ENCODE measurements at regions not wholly inside any gene's neighbourhood (a gene's known extent, or its start where the extent isn't known, plus 50 kb on each side); places are given as distances from the start of the nearest gene placed in this dataset.

DNA sequence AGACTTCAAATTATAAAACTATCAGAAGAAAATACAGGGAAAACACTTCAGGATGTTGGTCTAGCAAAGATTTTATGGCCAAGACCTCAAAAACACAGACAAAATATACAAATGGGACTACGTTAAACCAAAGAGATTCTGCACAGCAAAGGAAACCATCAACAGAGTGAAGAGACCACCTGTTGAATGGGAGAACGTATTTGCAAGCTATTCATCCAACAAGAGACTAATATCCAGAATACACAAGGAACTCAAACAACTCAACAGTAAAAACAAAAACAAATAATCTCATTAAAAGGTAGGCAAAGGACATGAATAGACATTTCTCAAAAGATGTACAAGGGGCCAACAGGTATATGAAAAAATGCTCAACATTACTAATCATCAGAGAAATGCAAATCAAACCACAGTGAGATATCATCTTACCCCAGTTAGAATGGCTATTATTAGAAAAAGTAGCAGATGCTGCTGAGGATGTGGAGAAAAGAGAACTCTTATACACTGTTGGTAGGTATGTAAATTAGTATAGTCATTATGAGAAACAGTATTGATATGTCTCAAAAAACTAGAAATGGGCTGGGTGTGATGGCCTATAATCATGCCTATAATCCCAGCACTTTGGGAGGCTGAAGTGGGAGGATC is 112.6 kb downstream of the LRIG2 start:
- H3K4me1 ChIP-seq, result no peaks in the 10 kb centered on the region
- DNase-seq, result no peak
- H3K36me3 ChIP-seq (ENCODE audit: low read depth, missing control alignments), result no peaks in the 10 kb centered on the region
- intact Hi-C loops (cut with DNase I; ENCODE audit: low total_unique reads), result no loop called here
- H3K27me3 ChIP-seq, result no peaks in the 10 kb centered on the region
- TF ChIP-seq, protein P1, sequence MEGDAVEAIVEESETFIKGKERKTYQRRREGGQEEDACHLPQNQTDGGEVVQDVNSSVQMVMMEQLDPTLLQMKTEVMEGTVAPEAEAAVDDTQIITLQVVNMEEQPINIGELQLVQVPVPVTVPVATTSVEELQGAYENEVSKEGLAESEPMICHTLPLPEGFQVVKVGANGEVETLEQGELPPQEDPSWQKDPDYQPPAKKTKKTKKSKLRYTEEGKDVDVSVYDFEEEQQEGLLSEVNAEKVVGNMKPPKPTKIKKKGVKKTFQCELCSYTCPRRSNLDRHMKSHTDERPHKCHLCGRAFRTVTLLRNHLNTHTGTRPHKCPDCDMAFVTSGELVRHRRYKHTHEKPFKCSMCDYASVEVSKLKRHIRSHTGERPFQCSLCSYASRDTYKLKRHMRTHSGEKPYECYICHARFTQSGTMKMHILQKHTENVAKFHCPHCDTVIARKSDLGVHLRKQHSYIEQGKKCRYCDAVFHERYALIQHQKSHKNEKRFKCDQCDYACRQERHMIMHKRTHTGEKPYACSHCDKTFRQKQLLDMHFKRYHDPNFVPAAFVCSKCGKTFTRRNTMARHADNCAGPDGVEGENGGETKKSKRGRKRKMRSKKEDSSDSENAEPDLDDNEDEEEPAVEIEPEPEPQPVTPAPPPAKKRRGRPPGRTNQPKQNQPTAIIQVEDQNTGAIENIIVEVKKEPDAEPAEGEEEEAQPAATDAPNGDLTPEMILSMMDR (IDR thresholded peaks at IDR 0.05), result no peak
- no peak for TF ChIP-seq POLR2A (IDR thresholded peaks at IDR 0.05)
- no peaks in the 10 kb centered on the region for H3K9me3 ChIP-seq
- WGBS, 2 donors, result 92 to 96% methylated on average over 2 of the region's 2 CpGs
- H3K4me3 ChIP-seq, result no peak overlapping the region
- no peak overlapping the region for H3K27ac ChIP-seq

GRCh38 chr1:113190078-113190477 is 117.1 kb downstream of the LRIG2 start:
- Histone ChIP-seq H3K9me3 (no peaks in the 10 kb centered on the region), H3K36me3 (ENCODE audit: low read depth, missing control alignments) (no peaks in the 10 kb centered on the region), H3K4me1 (no peaks in the 10 kb centered on the region), H3K27ac (no peak overlapping the region), H3K4me3 (no peak overlapping the region), H3K27me3 (no peaks in the 10 kb centered on the region)
- TF ChIP-seq POLR2A (IDR thresholded peaks at IDR 0.05), result no peak
- TF ChIP-seq, protein P1 (IDR thresholded peaks at IDR 0.05), result no peak
- DNase-seq, result no peak
- WGBS, 2 donors, result 69 to 82% methylated on average over 3 of the region's 3 CpGs
- intact Hi-C loops (cut with DNase I; ENCODE audit: low total_unique reads), result no loop called here

DNA sequence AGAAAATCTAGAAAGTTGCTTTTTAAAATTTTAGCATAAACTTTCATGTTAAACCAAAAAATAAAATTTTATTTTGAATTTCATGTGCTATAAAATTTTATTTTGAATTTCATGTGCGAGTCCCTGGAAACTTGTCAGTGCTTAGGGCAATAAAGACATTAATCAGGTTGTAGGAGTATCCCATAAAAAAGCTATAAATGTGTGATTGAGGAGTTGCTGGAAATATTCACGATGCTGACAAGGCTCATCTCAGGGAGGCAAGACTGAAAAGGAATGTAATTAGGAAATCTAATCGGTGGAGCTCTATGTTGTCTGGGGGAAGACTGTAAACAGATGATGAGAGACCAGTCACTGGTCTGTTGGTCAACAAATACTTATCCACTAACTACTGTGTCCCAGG is 117.9 kb downstream of the LRIG2 start:
- Histone ChIP-seq H3K27ac (no peak overlapping the region), H3K4me1 (no peaks in the 10 kb centered on the region), H3K27me3 (no peaks in the 10 kb centered on the region), H3K36me3 (ENCODE audit: low read depth, missing control alignments) (no peaks in the 10 kb centered on the region), H3K9me3 (no peaks in the 10 kb centered on the region), H3K4me3 (no peak overlapping the region)
- TF ChIP-seq POLR2A (IDR thresholded peaks at IDR 0.05), result no peak
- TF ChIP-seq, protein P1 (IDR thresholded peaks at IDR 0.05), result no peak
- WGBS, 2 donors, result 42 to 48% methylated on average over 3 of the region's 3 CpGs
- DNase-seq, result no peak
- intact Hi-C loops (cut with DNase I; ENCODE audit: low total_unique reads), result no loop called here

DNA sequence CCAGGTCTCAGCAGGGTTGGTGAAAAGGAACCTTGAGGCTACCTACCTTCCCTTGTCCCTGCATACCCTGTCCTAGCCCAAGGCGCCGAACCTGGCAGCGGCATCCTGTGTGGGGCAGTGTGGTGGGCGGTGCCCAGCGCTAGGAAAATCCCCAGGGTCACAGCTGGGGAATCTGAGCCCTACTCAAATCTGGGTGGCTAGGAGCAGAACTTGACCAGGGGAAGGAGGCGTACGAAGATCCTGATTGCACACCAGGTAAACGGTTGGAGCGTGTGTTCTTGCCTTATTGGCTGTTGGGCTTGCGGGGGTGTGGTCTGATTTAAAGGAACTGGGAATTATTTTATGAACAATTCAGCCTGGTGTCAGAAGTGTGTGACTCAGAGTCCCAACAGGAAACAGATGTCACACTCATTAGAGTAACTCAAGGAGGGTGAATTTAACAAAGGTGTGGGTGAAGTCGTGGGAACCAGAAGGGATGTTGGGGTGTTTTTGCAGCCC is 118.6 kb downstream of the LRIG2 start:
- TF ChIP-seq, protein P1 (IDR thresholded peaks at IDR 0.05), result no peak
- no peak for TF ChIP-seq POLR2A (IDR thresholded peaks at IDR 0.05)
- no peak overlapping the region for H3K27ac ChIP-seq
- no peaks in the 10 kb centered on the region for H3K27me3 ChIP-seq
- intact Hi-C loops (cut with DNase I; ENCODE audit: low total_unique reads), result no loop called here
- no peaks in the 10 kb centered on the region for H3K36me3 ChIP-seq (ENCODE audit: low read depth, missing control alignments)
- H3K9me3 ChIP-seq, result no peaks in the 10 kb centered on the region
- H3K4me3 ChIP-seq, result no peak overlapping the region
- no peaks in the 10 kb centered on the region for H3K4me1 ChIP-seq
- DNase-seq, result no peak
- 64 to 79% methylated on average over 8 to 11 of the region's 11 CpGs for WGBS, 2 donors

DNA sequence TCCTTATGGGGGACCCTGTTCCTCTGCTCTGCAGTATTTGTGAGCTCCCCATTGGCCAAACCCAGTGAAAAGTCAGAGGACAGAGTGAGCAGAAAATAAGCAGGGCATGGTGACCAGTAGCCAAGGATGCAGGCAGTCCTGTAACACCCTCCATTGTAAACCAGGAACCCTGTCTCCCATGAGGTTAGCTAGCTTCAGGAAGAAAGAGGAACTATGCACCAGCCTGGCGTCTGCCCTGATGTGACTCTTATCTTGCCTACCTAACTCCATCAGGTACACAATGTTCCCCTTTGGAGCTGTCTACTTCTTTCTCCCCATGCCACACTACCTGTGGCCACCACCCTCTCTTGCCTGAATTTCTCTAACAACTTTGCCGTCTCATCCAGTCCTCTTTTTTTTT is 119.2 kb downstream of the LRIG2 start:
- Histone ChIP-seq H3K27me3 (no peaks in the 10 kb centered on the region), H3K27ac (no peak overlapping the region), H3K4me1 (no peaks in the 10 kb centered on the region), H3K9me3 (no peaks in the 10 kb centered on the region), H3K36me3 (ENCODE audit: low read depth, missing control alignments) (no peaks in the 10 kb centered on the region), H3K4me3 (no peak overlapping the region)
- intact Hi-C loops (cut with DNase I; ENCODE audit: low total_unique reads), result no loop called here
- TF ChIP-seq POLR2A (IDR thresholded peaks at IDR 0.05), result no peak
- TF ChIP-seq, protein P1 (IDR thresholded peaks at IDR 0.05), result no peak
- no peak for DNase-seq
- WGBS, 2 donors, result 88 to 91% methylated on average over 2 of the region's 2 CpGs

Data from testis (tissue), 2 donors.